BLaER1 (cell line): ENCODE measurements at regions not wholly inside any gene's neighbourhood (a gene's known extent, or its start where the extent isn't known, plus 50 kb on each side); places are given as distances from the start of the nearest gene placed in this dataset.
"Not testable (repeated sequence)": the region's sequence is repeated elsewhere in the genome, so short reads cannot be mapped to it uniquely, and the experiment has no call there.

Experiments
- H3K27ac ChIP-seq: shearing (Covaris generic); formaldehyde crosslinking; 2 replicates; pipeline ENCODE4 v1.8.1; 2022
- H3K27me3 ChIP-seq: shearing (Covaris generic); formaldehyde crosslinking; 2 replicates; pipeline ENCODE4 v1.8.1; 2022
- H3K36me3 ChIP-seq: shearing (Covaris generic); formaldehyde crosslinking; 2 replicates; pipeline ENCODE4 v1.8.1; 2022
- H3K4me1 ChIP-seq: shearing (Covaris generic); formaldehyde crosslinking; 2 replicates; pipeline ENCODE4 v1.8.1; 2022
- H3K4me2 ChIP-seq: shearing (Covaris generic); formaldehyde crosslinking; 2 replicates; pipeline ENCODE4 v1.8.1; 2022
- H3K4me3 ChIP-seq: shearing (Covaris generic); formaldehyde crosslinking; 2 replicates; pipeline ENCODE4 v1.8.1; 2022
- H3K9ac ChIP-seq: shearing (Covaris generic); formaldehyde crosslinking; 2 replicates; pipeline ENCODE4 v1.8.1; 2022
- H3K9me3 ChIP-seq: shearing (Covaris generic); formaldehyde crosslinking; 2 replicates; pipeline ENCODE4 v1.8.1; 2022
- H4K20me1 ChIP-seq: shearing (Covaris generic); formaldehyde crosslinking; 2 replicates; pipeline ENCODE4 v1.8.1; 2022
- Cebpa-rat ChIP-seq: shearing (Covaris generic); IDR thresholded peaks from 2 replicates; pipeline ENCODE4 v1.8.1; 2022

DNA sequence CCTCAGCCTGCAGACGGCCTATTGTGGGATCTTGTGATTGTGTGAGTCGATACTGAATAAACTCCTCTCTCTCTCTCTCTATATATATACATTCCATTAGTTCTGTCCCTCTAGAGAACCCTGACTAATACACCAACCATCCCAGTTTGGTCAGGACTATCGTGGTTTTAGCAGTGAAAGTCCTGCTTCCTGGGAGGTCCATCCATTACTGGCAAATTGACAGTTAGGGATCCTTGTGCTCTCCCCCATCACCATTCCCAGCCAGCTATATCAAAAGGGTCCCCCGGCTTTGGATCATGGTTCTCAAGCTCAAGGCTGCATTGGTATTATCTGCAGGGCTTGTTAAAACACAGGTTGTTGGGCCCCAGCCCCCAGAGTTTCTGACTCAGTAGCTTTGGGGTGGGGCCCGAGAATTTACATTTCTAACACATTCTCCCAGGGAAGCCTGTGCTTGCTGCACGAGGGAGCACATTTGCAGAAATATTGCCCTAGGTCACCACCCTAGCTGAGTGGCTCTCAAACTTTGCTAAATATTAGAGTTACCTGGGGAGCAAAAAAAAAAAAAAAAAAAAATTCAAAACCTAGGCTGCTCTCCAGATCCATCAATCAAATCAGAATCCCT is 899.1 kb upstream of the AUTS2 start:
- H3K9me3 ChIP-seq = no peaks in the 10 kb centered on the region
- no peak overlapping the region for H3K27ac ChIP-seq
- H3K4me1 ChIP-seq = no peaks in the 10 kb centered on the region
- no peak overlapping the region for H3K9ac ChIP-seq
- H4K20me1 ChIP-seq = no peaks in the 10 kb centered on the region
- no peak overlapping the region for H3K4me3 ChIP-seq
- H3K27me3 ChIP-seq = no peaks in the 10 kb centered on the region
- no peak overlapping the region for H3K4me2 ChIP-seq
- TF ChIP-seq Cebpa-rat = no peak
- H3K36me3 ChIP-seq = no peaks in the 10 kb centered on the region

DNA sequence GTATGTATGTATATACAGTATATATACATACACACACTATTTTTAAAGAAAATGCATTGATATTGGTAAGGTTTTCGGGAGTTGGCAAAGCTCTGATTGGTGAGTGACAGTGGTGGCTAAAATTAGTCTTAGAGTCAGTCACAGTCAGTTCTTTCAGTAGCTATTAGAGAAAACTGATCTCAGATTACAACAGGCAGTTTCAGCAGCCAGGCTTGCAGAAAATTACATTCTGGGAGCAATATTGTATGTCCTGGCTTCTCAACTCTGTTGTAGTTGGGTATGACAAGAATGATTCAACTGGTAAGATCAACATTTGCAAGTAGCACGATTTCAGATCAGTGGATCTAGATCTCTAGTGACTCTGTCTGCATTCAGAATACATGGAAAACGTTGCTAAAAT is 897.9 kb upstream of the AUTS2 start:
- no peaks in the 10 kb centered on the region for H3K27me3 ChIP-seq
- no peaks in the 10 kb centered on the region for H3K4me1 ChIP-seq
- no peaks in the 10 kb centered on the region for H3K9me3 ChIP-seq
- H3K4me2 ChIP-seq = no peak overlapping the region
- H3K27ac ChIP-seq = no peak overlapping the region
- H3K9ac ChIP-seq = no peak overlapping the region
- no peak overlapping the region for H3K4me3 ChIP-seq
- no peaks in the 10 kb centered on the region for H4K20me1 ChIP-seq
- TF ChIP-seq Cebpa-rat = no peak
- no peaks in the 10 kb centered on the region for H3K36me3 ChIP-seq

DNA sequence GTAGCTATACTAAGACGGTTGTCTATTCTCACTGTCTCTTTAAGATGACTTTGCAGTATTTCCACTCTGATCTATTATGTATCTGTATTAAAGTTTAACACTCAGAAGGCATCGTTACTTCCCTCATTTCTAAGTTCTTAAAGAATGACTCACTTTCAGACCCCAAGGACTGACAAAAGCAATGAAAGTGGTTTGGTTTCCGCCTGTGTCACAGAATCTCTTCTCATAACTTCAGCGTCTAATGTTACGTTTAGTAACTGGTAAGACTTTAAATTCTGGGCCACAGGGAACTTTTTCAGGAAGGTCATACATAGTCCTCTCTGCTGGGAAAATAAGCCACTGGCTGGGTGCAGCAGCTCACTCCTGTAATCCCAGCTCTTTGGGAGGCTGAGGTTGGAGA is 892.0 kb upstream of the AUTS2 start:
- H3K4me1 ChIP-seq = no peaks in the 10 kb centered on the region
- H3K27me3 ChIP-seq = no peaks in the 10 kb centered on the region
- no peak for TF ChIP-seq Cebpa-rat
- no peaks in the 10 kb centered on the region for H4K20me1 ChIP-seq
- no peak overlapping the region for H3K9ac ChIP-seq
- no peak overlapping the region for H3K4me2 ChIP-seq
- no peak overlapping the region for H3K4me3 ChIP-seq
- no peaks in the 10 kb centered on the region; the same call in 1 of the 2 replicates for H3K9me3 ChIP-seq
- no peaks in the 10 kb centered on the region for H3K36me3 ChIP-seq
- H3K27ac ChIP-seq = no peak overlapping the region

DNA sequence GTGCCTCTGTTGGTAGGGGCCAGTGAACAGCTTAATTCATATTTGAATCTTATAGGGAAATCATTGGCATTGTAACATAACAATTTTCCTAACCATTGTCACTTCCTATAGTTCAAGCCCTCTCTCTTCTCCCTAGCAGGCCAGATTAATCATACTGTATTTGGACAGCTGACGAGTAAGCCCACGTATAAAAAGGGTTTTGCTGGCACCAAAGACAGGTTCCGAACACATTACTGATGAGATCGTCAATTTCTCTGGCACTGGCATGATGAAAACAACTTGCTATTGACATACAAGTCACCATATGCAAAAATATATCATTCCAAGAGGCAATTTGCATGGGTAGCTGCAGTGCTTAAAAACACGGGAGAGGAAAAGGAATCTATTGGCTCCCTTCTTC is 891.1 kb upstream of the AUTS2 start:
- no peak for TF ChIP-seq Cebpa-rat
- Histone ChIP-seq H3K4me2 (no peak overlapping the region), H4K20me1 (no peaks in the 10 kb centered on the region), H3K27me3 (no peaks in the 10 kb centered on the region), H3K9ac (no peak overlapping the region), H3K4me1 (no peaks in the 10 kb centered on the region), H3K4me3 (no peak overlapping the region), H3K36me3 (no peaks in the 10 kb centered on the region), H3K9me3 (no peaks in the 10 kb centered on the region; the same call in 1 of the 2 replicates), H3K27ac (no peak overlapping the region)

DNA sequence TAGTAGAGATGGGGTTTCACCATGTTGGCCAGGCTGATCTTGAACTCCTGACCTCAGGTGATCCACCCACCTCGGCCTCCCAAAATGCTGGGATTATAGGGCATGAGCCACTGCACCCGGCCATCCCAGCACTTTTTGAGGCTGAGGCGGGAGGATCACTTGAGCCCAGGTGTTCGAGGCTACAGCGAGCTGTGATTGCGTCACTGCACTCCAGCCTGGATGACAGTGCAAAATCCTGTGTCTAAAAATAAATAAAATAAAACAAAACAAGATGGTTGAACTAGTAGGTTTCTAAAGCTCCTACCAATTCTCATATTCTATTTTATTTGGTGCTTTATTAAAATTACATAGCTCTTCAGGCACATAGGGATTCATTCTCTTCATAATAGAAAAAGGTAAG is 890.3 kb upstream of the AUTS2 start:
- H3K36me3 ChIP-seq = no peaks in the 10 kb centered on the region
- H3K4me3 ChIP-seq = no peak overlapping the region
- H3K27ac ChIP-seq = no peak overlapping the region
- H4K20me1 ChIP-seq = no peaks in the 10 kb centered on the region
- H3K9ac ChIP-seq = no peak overlapping the region
- H3K27me3 ChIP-seq = no peaks in the 10 kb centered on the region
- no peaks in the 10 kb centered on the region; the same call in 1 of the 2 replicates for H3K9me3 ChIP-seq
- TF ChIP-seq Cebpa-rat = no peak
- H3K4me2 ChIP-seq = no peak overlapping the region
- no peaks in the 10 kb centered on the region for H3K4me1 ChIP-seq

DNA sequence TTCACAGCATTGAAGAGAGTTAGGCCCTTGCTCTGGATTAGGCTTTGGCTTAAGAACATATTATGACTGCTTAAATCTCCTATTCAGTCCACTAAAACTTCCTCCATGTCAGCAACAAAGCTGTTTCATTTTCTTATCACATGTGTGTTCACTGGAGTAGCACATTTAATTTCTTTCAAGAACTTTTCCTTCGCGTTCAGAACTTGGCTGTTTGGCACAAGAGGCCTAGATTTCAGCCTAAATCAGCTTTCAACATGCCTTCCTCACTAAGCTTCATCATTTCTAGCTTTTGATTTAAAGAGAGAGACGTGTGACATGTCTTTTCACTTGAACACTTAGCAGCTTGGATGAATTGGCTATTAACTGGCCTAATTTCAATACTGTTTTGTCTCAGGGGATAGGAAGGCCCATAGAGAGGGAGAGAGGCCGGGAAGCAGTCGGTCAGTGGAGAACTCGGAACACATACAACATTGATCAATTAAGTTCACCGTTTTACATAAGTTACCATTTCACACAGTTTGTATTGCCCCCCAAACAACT is 885.2 kb upstream of the AUTS2 start:
- Histone ChIP-seq H3K9ac (no peak overlapping the region), H3K4me3 (no peak overlapping the region), H3K36me3 (no peaks in the 10 kb centered on the region), H4K20me1 (no peaks in the 10 kb centered on the region), H3K9me3 (no peaks in the 10 kb centered on the region; the same call in 1 of the 2 replicates), H3K4me1 (no peaks in the 10 kb centered on the region), H3K27me3 (no peaks in the 10 kb centered on the region), H3K27ac (no peak overlapping the region), H3K4me2 (no peak overlapping the region)
- no peak for TF ChIP-seq Cebpa-rat

DNA sequence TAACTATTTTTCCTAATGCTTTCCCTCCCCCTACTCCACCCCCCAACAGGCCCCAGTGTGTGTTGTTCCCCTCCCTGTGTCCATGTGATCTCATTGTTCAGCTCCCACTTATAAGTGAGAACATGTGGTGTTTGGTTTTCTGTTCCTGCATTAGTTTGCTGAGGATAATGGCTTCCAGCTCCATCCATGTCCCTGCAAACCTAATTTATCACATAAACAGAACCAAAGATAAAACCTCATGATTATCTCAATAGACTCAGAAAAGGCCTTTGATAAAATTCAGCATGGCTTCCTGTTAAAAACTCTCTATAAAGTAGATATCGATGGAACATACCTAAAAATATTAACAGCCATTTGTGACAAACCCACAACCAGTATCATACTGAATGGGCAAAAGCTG is 884.1 kb upstream of the AUTS2 start:
- H4K20me1 ChIP-seq, H3K9me3 ChIP-seq, H3K4me1 ChIP-seq, H3K4me2 ChIP-seq, H3K4me3 ChIP-seq, H3K36me3 ChIP-seq, H3K27me3 ChIP-seq, H3K9ac ChIP-seq, H3K27ac ChIP-seq: not testable (repeated sequence)

DNA sequence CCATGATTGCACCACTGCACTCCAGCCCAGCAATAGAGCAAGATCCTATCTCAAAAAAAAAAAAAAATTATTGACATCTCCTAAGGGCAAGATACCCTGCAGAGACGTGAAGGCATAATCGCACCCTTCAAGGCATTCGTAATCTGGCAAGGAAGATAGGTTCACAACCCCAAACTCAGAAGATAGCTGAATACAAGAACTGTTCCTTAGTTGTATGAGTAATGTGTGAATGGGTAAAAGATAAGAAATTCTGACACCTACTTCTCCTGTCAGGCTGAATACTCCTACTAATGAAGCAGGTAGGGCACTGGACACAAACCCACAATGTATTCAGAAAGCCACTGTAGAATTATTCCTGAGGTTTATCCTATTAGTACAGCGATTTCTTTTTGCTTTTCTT is 882.4 kb upstream of the AUTS2 start:
- Histone ChIP-seq H3K36me3 (no peaks in the 10 kb centered on the region), H3K27me3 (no peaks in the 10 kb centered on the region), H3K4me1 (peaks cover 5% of the 10 kb centered on the region), H3K9ac (no peak overlapping the region), H3K4me3 (no peak overlapping the region), H3K9me3 (no peaks in the 10 kb centered on the region), H4K20me1 (no peaks in the 10 kb centered on the region), H3K4me2 (no peak overlapping the region), H3K27ac (no peak overlapping the region)
- TF ChIP-seq Cebpa-rat = no peak

DNA sequence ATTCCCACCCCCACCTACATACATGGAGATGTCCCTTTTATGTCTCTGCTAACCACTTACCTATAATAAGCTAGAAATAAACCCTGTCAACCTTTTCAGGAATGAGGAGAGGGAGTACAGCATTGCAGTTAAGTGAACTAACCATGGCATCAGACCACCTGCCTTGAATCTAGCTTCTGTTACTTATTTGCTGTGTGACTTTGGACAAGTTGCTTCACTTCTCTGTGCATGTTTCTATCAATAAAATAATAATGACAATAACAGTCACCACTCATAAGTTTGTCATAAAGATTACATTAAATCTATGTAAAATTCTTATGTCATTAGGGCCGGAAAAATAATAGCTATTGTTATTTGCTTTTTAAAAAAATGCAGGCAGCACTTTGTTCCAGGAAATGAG is 881.1 kb upstream of the AUTS2 start:
- Histone ChIP-seq H3K4me1 (peaks cover 9% of the 10 kb centered on the region), H3K27me3 (no peaks in the 10 kb centered on the region), H3K9me3 (no peaks in the 10 kb centered on the region), H3K4me2 (no peak overlapping the region), H3K36me3 (no peaks in the 10 kb centered on the region), H3K4me3 (no peak overlapping the region), H3K27ac (no peak overlapping the region), H3K9ac (no peak overlapping the region), H4K20me1 (no peaks in the 10 kb centered on the region)
- no peak for TF ChIP-seq Cebpa-rat

DNA sequence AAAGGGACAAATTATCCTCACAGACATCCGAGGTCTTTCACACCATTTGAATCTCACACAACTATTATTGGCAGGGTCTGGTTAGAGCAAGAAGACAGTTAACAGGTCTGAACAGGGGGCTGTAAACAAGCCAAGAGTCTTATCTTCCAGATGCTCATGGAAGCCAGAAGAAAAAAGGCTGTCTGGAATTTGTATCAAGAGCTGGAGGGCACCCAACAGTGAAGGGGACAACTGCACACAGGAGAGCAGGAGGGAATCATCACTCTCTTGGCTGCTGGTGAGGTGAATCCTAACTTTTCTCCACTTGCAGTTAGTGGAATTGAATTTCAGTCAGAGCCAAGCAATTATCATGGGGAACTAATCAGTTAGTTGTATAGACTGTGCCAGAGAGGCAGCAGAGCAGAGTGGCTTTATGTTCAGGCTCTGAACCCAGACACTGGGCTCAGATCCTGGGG is 880.2 kb upstream of the AUTS2 start:
- H3K4me2 ChIP-seq = no peak overlapping the region
- H3K9ac ChIP-seq = no peak overlapping the region
- H3K27ac ChIP-seq = no peak overlapping the region
- TF ChIP-seq Cebpa-rat = no peak
- no peak overlapping the region for H3K4me3 ChIP-seq
- no peaks in the 10 kb centered on the region for H4K20me1 ChIP-seq
- H3K9me3 ChIP-seq = no peaks in the 10 kb centered on the region
- H3K4me1 ChIP-seq = peaks cover 9% of the 10 kb centered on the region
- no peaks in the 10 kb centered on the region for H3K36me3 ChIP-seq
- no peaks in the 10 kb centered on the region for H3K27me3 ChIP-seq

DNA sequence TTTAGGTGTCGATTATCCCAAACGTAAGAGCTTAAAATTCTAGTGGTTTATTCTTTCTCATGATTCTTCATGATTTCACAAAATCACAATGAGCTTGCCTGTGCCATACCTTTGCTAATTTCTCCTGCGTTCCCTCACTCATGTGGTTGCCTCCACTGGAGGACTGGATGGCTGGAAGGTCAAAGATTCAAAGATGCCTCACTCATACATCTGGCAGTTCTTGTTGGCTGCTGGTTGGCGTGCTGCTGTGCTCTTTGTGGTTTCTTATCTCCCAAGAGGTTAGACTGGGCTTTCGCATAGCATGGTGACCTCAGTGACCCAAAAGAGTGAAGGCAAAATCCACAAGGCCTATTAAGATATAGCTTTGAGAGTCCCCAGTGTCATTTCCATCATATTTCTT is 877.6 kb upstream of the AUTS2 start:
- Histone ChIP-seq H3K4me1 (peaks cover 9% of the 10 kb centered on the region), H4K20me1 (no peaks in the 10 kb centered on the region), H3K9me3 (no peaks in the 10 kb centered on the region), H3K9ac (no peak overlapping the region), H3K27me3 (no peaks in the 10 kb centered on the region), H3K27ac (no peak overlapping the region), H3K4me2 (peak overlapping the region; percentile 38), H3K4me3 (no peak overlapping the region), H3K36me3 (no peaks in the 10 kb centered on the region)
- no peak for TF ChIP-seq Cebpa-rat
